Fibroblast of pulmonary artery (primary cell): ENCODE measurements at regions not wholly inside any gene's neighbourhood (a gene's known extent, or its start where the extent isn't known, plus 50 kb on each side); places are given as distances from the start of the nearest gene placed in this dataset.
A peak's percentile ranks its signal among the peaks of the same experiment; 100 is the strongest.

ENCODE experiments used
- DNase-seq: peaks from one replicate; pipeline ENCODE4 v3.0.0-alpha.2; 2010; ENCODE audit warnings: low read depth
- H3K4me3 ChIP-seq: replicated peaks from 2 replicates; pipeline ENCODE4 v1.5.1; 2011; ENCODE audit warnings: low read depth, mild to moderate bottlenecking, control low read depth, low read length, moderate library complexity
- TF ChIP-seq, protein P1 (sequence below): IDR thresholded peaks from 2 replicates; pipeline ENCODE4 v1.5.1; 2011; ENCODE audit warnings: mild to moderate bottlenecking, control low read depth, low read length, inconsistent platforms; ENCODE audit errors: missing control alignments

DNA sequence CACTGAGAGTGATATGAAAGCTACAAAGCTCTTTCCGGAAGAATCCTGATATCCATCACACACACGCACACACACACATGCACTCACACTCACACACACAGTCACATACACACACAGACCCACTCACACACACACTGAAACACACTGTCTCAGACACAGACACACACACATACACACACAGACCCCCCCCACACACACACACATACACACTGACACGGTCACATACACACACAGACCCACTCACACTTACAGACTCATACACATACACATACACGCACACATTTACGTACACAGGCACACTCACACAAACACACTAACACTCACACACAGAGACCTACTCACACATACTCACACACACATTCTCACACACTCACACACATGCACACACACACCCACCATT lies 58.6 kb downstream of the LIG4 start:
- DNase-seq: no peak
- TF ChIP-seq, protein P1, sequence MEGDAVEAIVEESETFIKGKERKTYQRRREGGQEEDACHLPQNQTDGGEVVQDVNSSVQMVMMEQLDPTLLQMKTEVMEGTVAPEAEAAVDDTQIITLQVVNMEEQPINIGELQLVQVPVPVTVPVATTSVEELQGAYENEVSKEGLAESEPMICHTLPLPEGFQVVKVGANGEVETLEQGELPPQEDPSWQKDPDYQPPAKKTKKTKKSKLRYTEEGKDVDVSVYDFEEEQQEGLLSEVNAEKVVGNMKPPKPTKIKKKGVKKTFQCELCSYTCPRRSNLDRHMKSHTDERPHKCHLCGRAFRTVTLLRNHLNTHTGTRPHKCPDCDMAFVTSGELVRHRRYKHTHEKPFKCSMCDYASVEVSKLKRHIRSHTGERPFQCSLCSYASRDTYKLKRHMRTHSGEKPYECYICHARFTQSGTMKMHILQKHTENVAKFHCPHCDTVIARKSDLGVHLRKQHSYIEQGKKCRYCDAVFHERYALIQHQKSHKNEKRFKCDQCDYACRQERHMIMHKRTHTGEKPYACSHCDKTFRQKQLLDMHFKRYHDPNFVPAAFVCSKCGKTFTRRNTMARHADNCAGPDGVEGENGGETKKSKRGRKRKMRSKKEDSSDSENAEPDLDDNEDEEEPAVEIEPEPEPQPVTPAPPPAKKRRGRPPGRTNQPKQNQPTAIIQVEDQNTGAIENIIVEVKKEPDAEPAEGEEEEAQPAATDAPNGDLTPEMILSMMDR: no peak
- H3K4me3 ChIP-seq: no peak overlapping the region

GRCh38 chr13:108155185-108156106 lies 59.9 kb downstream of the LIG4 start:
- peak; percentile 69 for DNase-seq
- H3K4me3 ChIP-seq: peak overlapping the region; percentile 15

GRCh38 chr13:108154421-108154858 lies 60.9 kb downstream of the LIG4 start:
- TF ChIP-seq, protein P1: no peak
- H3K4me3 ChIP-seq: no peak overlapping the region
- peak; percentile 2 for DNase-seq

More at GRCh38 chr13:108155185-108156106, 59.9 kb downstream of the LIG4 start:
- TF ChIP-seq, protein P1: peak; percentile 81

- H3K4me3 ChIP-seq: no peak overlapping the region
- DNase-seq: no peak
- TF ChIP-seq, protein P1: no peak
Measured at GRCh38 chr13:108146642-108147041, 68.7 kb downstream of the LIG4 start.

GRCh38 chr13:108142702-108143436 lies 72.5 kb downstream of the LIG4 start:
- DNase-seq: no peak
- TF ChIP-seq, protein P1: no peak
- H3K4me3 ChIP-seq: no peak overlapping the region

DNA sequence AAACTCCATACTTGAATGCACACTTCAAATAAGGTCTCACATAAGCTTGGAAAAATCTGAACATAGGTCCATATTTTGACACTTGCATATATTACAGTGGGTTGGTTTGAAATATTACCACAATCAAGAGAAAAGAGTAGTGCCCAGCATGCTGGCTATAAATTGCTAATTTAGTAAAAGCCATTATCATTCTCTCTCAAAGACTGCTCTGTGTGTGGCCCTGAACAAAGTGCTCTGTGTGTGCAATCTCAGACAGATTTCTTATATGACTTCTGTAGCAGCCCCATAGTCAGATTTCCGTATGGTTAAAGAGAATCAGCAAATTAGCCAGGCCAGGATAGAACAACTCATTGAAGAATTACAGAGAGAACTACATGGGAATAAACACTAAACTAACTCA lies 78.2 kb downstream of the LIG4 start:
- no peak for DNase-seq
- TF ChIP-seq, protein P1: no peak
- H3K4me3 ChIP-seq: no peak overlapping the region
